ENCODE measurements at regions not wholly inside any gene's neighbourhood (a gene's known extent, or its start where the extent isn't known, plus 50 kb on each side); places are given as distances from the start of the nearest gene placed in this dataset.

DNA sequence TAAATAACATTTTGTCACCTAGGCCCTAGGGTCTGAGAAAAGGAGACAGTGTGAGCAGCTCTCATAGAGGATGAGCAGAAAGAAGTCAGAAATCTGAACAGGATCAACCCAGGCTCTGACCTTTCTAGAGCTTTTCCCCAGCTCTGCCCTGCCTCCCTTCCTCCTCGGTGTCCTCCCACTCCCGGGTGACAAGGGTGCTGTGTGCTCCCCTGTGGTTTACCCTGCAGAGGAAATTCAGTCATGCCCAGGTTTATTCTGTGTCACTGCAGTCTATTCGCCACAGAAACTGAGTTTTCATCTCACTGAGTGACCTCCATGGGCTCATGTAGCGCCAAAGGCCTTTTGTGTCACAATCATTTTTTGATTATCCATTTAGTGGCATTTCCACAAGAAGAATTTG lies 76.6 kb downstream of the IL12A start:
- TF ChIP-seq POLR2A (IDR thresholded peaks at IDR 0.05) (no peak), POLR2AphosphoS5 (IDR thresholded peaks at IDR 0.05) (no peak)
- TF ChIP-seq, protein P1, sequence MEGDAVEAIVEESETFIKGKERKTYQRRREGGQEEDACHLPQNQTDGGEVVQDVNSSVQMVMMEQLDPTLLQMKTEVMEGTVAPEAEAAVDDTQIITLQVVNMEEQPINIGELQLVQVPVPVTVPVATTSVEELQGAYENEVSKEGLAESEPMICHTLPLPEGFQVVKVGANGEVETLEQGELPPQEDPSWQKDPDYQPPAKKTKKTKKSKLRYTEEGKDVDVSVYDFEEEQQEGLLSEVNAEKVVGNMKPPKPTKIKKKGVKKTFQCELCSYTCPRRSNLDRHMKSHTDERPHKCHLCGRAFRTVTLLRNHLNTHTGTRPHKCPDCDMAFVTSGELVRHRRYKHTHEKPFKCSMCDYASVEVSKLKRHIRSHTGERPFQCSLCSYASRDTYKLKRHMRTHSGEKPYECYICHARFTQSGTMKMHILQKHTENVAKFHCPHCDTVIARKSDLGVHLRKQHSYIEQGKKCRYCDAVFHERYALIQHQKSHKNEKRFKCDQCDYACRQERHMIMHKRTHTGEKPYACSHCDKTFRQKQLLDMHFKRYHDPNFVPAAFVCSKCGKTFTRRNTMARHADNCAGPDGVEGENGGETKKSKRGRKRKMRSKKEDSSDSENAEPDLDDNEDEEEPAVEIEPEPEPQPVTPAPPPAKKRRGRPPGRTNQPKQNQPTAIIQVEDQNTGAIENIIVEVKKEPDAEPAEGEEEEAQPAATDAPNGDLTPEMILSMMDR (IDR thresholded peaks at IDR 0.05), result no peak

Data from transverse colon (tissue), 4 donors.